ENCODE measurements at regions not wholly inside any gene's neighbourhood (a gene's known extent, or its start where the extent isn't known, plus 50 kb on each side); places are given as distances from the start of the nearest gene placed in this dataset.

GRCh38 chr4:126735294-126736132, 897.2 kb upstream of the INTU start:
- intact Hi-C loops (cut with micrococcal nuclease) = no loop called here
- Mint-ChIP-seq H3K4me3 (no peak overlapping the region), H3K27me3 (ENCODE audit: low read depth) (no peaks in the 10 kb centered on the region), H3K9me3 (peaks cover 4% of the 10 kb centered on the region), H3K27ac (no peak overlapping the region), H3K36me3 (ENCODE audit: low read depth) (no peaks in the 10 kb centered on the region), H3K4me1 (ENCODE audit: low read depth) (no peaks in the 10 kb centered on the region)
- CTCF ChIA-PET = no interaction called here
- no peak for DNase-seq

- CTCF ChIA-PET = no interaction called here
- Mint-ChIP-seq H3K9me3 (peaks cover 6% of the 10 kb centered on the region), H3K4me1 (ENCODE audit: low read depth) (no peaks in the 10 kb centered on the region), H3K27ac (no peak overlapping the region), H3K36me3 (ENCODE audit: low read depth) (no peaks in the 10 kb centered on the region), H3K4me3 (no peak overlapping the region), H3K27me3 (ENCODE audit: low read depth) (no peaks in the 10 kb centered on the region)
- intact Hi-C loops (cut with micrococcal nuclease) = no loop called here
- no peak for DNase-seq
These were observed 896.6 kb upstream of the INTU start for GRCh38 chr4:126736133-126736518.

- Mint-ChIP-seq H3K9me3 (peaks cover 6% of the 10 kb centered on the region), H3K36me3 (ENCODE audit: low read depth) (no peaks in the 10 kb centered on the region), H3K4me1 (ENCODE audit: low read depth) (no peaks in the 10 kb centered on the region), H3K4me3 (no peak overlapping the region), H3K27ac (no peak overlapping the region), H3K27me3 (ENCODE audit: low read depth) (no peaks in the 10 kb centered on the region)
- CTCF ChIA-PET = no interaction called here
- intact Hi-C loops (cut with micrococcal nuclease) = no loop called here
- DNase-seq = no peak
These were observed 894.7 kb upstream of the INTU start for GRCh38 chr4:126737899-126738526.

GRCh38 chr4:126738527-126738923, 894.2 kb upstream of the INTU start:
- Mint-ChIP-seq H3K27me3 (ENCODE audit: low read depth) (no peaks in the 10 kb centered on the region), H3K4me3 (no peak overlapping the region)

GRCh38 chr4:126738926-126739325, 893.8 kb upstream of the INTU start:
- Mint-ChIP-seq H3K4me1 (ENCODE audit: low read depth) (no peaks in the 10 kb centered on the region), H3K4me3 (no peak overlapping the region), H3K9me3 (peaks cover 6% of the 10 kb centered on the region), H3K36me3 (ENCODE audit: low read depth) (no peaks in the 10 kb centered on the region), H3K27ac (no peak overlapping the region), H3K27me3 (ENCODE audit: low read depth) (no peaks in the 10 kb centered on the region)
- intact Hi-C loops (cut with micrococcal nuclease) = no loop called here
- DNase-seq = no peak
- CTCF ChIA-PET = no interaction called here

More at GRCh38 chr4:126738527-126738923, 894.2 kb upstream of the INTU start:
- H3K27ac Mint-ChIP-seq = no peak overlapping the region
- intact Hi-C loops (cut with micrococcal nuclease) = no loop called here
- DNase-seq = no peak
- H3K36me3 Mint-ChIP-seq (ENCODE audit: low read depth) = no peaks in the 10 kb centered on the region
- CTCF ChIA-PET = no interaction called here
- H3K9me3 Mint-ChIP-seq = peaks cover 6% of the 10 kb centered on the region
- no peaks in the 10 kb centered on the region for H3K4me1 Mint-ChIP-seq (ENCODE audit: low read depth)

- Mint-ChIP-seq H3K4me3 (no peak overlapping the region), H3K36me3 (ENCODE audit: low read depth) (no peaks in the 10 kb centered on the region), H3K4me1 (ENCODE audit: low read depth) (no peaks in the 10 kb centered on the region), H3K9me3 (peaks cover 6% of the 10 kb centered on the region), H3K27me3 (ENCODE audit: low read depth) (no peaks in the 10 kb centered on the region), H3K27ac (no peak overlapping the region)
- CTCF ChIA-PET = no interaction called here
- intact Hi-C loops (cut with micrococcal nuclease) = no loop called here
- no peak for DNase-seq
These were observed 892.1 kb upstream of the INTU start for GRCh38 chr4:126740687-126741086.

GRCh38 chr4:126742048-126742447, 890.7 kb upstream of the INTU start:
- no peak overlapping the region for H3K4me3 Mint-ChIP-seq
- CTCF ChIA-PET = no interaction called here
- no peaks in the 10 kb centered on the region for H3K27me3 Mint-ChIP-seq (ENCODE audit: low read depth)
- intact Hi-C loops (cut with micrococcal nuclease) = no loop called here
- H3K4me1 Mint-ChIP-seq (ENCODE audit: low read depth) = no peaks in the 10 kb centered on the region
- no peak for DNase-seq
- no peak overlapping the region for H3K27ac Mint-ChIP-seq
- H3K9me3 Mint-ChIP-seq = peaks cover 7% of the 10 kb centered on the region
- no peaks in the 10 kb centered on the region for H3K36me3 Mint-ChIP-seq (ENCODE audit: low read depth)

- no peaks in the 10 kb centered on the region for H3K36me3 Mint-ChIP-seq (ENCODE audit: low read depth)
- H3K27ac Mint-ChIP-seq = no peak overlapping the region
- CTCF ChIA-PET = no interaction called here
- H3K4me3 Mint-ChIP-seq = no peak overlapping the region
- no peak for DNase-seq
- intact Hi-C loops (cut with micrococcal nuclease) = no loop called here
- H3K27me3 Mint-ChIP-seq (ENCODE audit: low read depth) = no peaks in the 10 kb centered on the region
- H3K9me3 Mint-ChIP-seq = peaks cover 7% of the 10 kb centered on the region
- H3K4me1 Mint-ChIP-seq (ENCODE audit: low read depth) = no peaks in the 10 kb centered on the region
These were observed 889.9 kb upstream of the INTU start for GRCh38 chr4:126742885-126743284.

- H3K36me3 Mint-ChIP-seq (ENCODE audit: low read depth) = no peaks in the 10 kb centered on the region
- no peak overlapping the region for H3K4me3 Mint-ChIP-seq
- H3K9me3 Mint-ChIP-seq = peaks cover 13% of the 10 kb centered on the region
- intact Hi-C loops (cut with micrococcal nuclease) = no loop called here
- no peaks in the 10 kb centered on the region for H3K4me1 Mint-ChIP-seq (ENCODE audit: low read depth)
- CTCF ChIA-PET = no interaction called here
- no peak overlapping the region for H3K27ac Mint-ChIP-seq
- H3K27me3 Mint-ChIP-seq (ENCODE audit: low read depth) = no peaks in the 10 kb centered on the region
- DNase-seq = no peak
These were observed 884.0 kb upstream of the INTU start for GRCh38 chr4:126748736-126749135.

GRCh38 chr4:126750723-126751122, 882.0 kb upstream of the INTU start:
- no peak overlapping the region for H3K4me3 Mint-ChIP-seq
- CTCF ChIA-PET = no interaction called here
- no peak overlapping the region for H3K27ac Mint-ChIP-seq

GRCh38 chr4:126752126-126752525, 880.6 kb upstream of the INTU start:
- H3K27ac Mint-ChIP-seq = no peak overlapping the region
- intact Hi-C loops (cut with micrococcal nuclease) = no loop called here
- H3K4me3 Mint-ChIP-seq = no peak overlapping the region
- H3K9me3 Mint-ChIP-seq = peaks cover 11% of the 10 kb centered on the region
- H3K27me3 Mint-ChIP-seq (ENCODE audit: low read depth) = no peaks in the 10 kb centered on the region
- no peaks in the 10 kb centered on the region for H3K36me3 Mint-ChIP-seq (ENCODE audit: low read depth)
- no peak for DNase-seq
- CTCF ChIA-PET = no interaction called here
- no peaks in the 10 kb centered on the region for H3K4me1 Mint-ChIP-seq (ENCODE audit: low read depth)

More at GRCh38 chr4:126750723-126751122, 882.0 kb upstream of the INTU start:
- H3K27me3 Mint-ChIP-seq (ENCODE audit: low read depth) = no peaks in the 10 kb centered on the region
- no peak for DNase-seq
- no peaks in the 10 kb centered on the region for H3K4me1 Mint-ChIP-seq (ENCODE audit: low read depth)
- H3K9me3 Mint-ChIP-seq = peaks cover 12% of the 10 kb centered on the region
- no peaks in the 10 kb centered on the region for H3K36me3 Mint-ChIP-seq (ENCODE audit: low read depth)
- intact Hi-C loops (cut with micrococcal nuclease) = no loop called here

GRCh38 chr4:126752702-126753101, 880.1 kb upstream of the INTU start:
- Mint-ChIP-seq H3K9me3 (peaks cover 11% of the 10 kb centered on the region), H3K4me3 (no peak overlapping the region), H3K36me3 (ENCODE audit: low read depth) (no peaks in the 10 kb centered on the region), H3K27me3 (ENCODE audit: low read depth) (no peaks in the 10 kb centered on the region), H3K27ac (no peak overlapping the region), H3K4me1 (ENCODE audit: low read depth) (no peaks in the 10 kb centered on the region)
- DNase-seq = no peak
- CTCF ChIA-PET = no interaction called here
- intact Hi-C loops (cut with micrococcal nuclease) = no loop called here

GRCh38 chr4:126753592-126753991, 879.2 kb upstream of the INTU start:
- Mint-ChIP-seq H3K27me3 (ENCODE audit: low read depth) (no peaks in the 10 kb centered on the region), H3K36me3 (ENCODE audit: low read depth) (no peaks in the 10 kb centered on the region), H3K27ac (no peak overlapping the region), H3K9me3 (peaks cover 9% of the 10 kb centered on the region), H3K4me3 (no peak overlapping the region), H3K4me1 (ENCODE audit: low read depth) (no peaks in the 10 kb centered on the region)
- intact Hi-C loops (cut with micrococcal nuclease) = no loop called here
- CTCF ChIA-PET = no interaction called here
- no peak for DNase-seq
